ENCODE measurements at regions not wholly inside any gene's neighbourhood (a gene's known extent, or its start where the extent isn't known, plus 50 kb on each side); places are given as distances from the start of the nearest gene placed in this dataset.

- DNase-seq, result no peak
Observed at GRCh38 chr9:89887286-89887685, 282.5 kb downstream of the GADD45G start.

GRCh38 chr9:89888233-89888632 lies 283.4 kb downstream of the GADD45G start:
- DNase-seq, result no peak

- DNase-seq, result no peak
Observed at GRCh38 chr9:89888677-89889076, 283.9 kb downstream of the GADD45G start.

GRCh38 chr9:89889865-89890264 lies 285.1 kb downstream of the GADD45G start:
- DNase-seq, result no peak

GRCh38 chr9:89890326-89890980 lies 285.6 kb downstream of the GADD45G start:
- no peak for DNase-seq

GRCh38 chr9:89891221-89891590 lies 286.4 kb downstream of the GADD45G start:
- DNase-seq, result no peak

GRCh38 chr9:89891591-89892304 lies 286.9 kb downstream of the GADD45G start:
- no peak for DNase-seq

GRCh38 chr9:89892920-89893319 lies 288.1 kb downstream of the GADD45G start:
- no peak for DNase-seq

GRCh38 chr9:89893886-89894285 lies 289.1 kb downstream of the GADD45G start:
- no peak for DNase-seq

GRCh38 chr9:89896806-89897340 lies 292.1 kb downstream of the GADD45G start:
- DNase-seq, result no peak

GRCh38 chr9:89899573-89899972 lies 294.8 kb downstream of the GADD45G start:
- DNase-seq, result no peak

GRCh38 chr9:89901920-89902319 lies 297.1 kb downstream of the GADD45G start:
- DNase-seq, result no peak

GRCh38 chr9:89902450-89903140 lies 297.8 kb downstream of the GADD45G start:
- DNase-seq, result no peak

GRCh38 chr9:89903141-89903475 lies 298.3 kb downstream of the GADD45G start:
- no peak for DNase-seq

GRCh38 chr9:89905606-89906338 lies 301.0 kb downstream of the GADD45G start:
- DNase-seq, result no peak

GRCh38 chr9:89911721-89912604 lies 307.2 kb downstream of the GADD45G start:
- DNase-seq, result no peak

GRCh38 chr9:89912605-89912953 lies 307.8 kb downstream of the GADD45G start:
- DNase-seq, result no peak

GRCh38 chr9:89915187-89915586 lies 310.4 kb downstream of the GADD45G start:
- DNase-seq, result no peak

GRCh38 chr9:89916001-89916597 lies 311.3 kb downstream of the GADD45G start:
- no peak for DNase-seq

GRCh38 chr9:89917861-89918260 lies 313.0 kb downstream of the GADD45G start:
- DNase-seq, result no peak

GRCh38 chr9:89919171-89919681 lies 314.4 kb downstream of the GADD45G start:
- DNase-seq, result peak in 3 of 6 experiments; percentile 9 to 30 (median 12)

GRCh38 chr9:89920131-89920530 lies 315.3 kb downstream of the GADD45G start:
- no peak for DNase-seq

Data from stimulated activated naive CD4-positive, alpha-beta T cell (primary cell).